Testis (tissue), 2 donors: ENCODE measurements at regions not wholly inside any gene's neighbourhood (a gene's known extent, or its start where the extent isn't known, plus 50 kb on each side); places are given as distances from the start of the nearest gene placed in this dataset.

Experiments
- DNase-seq: peaks from one replicate; pipeline ENCODE4 v3.0.0-alpha.2; 2019
- H3K27ac ChIP-seq, 2 donors: fragments of 200-600 bp; sonication (generic); one replicate each; pipeline ENCODE4 v1.5.1; 2019
- H3K27me3 ChIP-seq: fragments of 200-600 bp; sonication (generic); one replicate; pipeline ENCODE4 v1.5.1; 2019
- H3K36me3 ChIP-seq: fragments of 200-600 bp; sonication (generic); one replicate; pipeline ENCODE4 v1.5.1; 2017; ENCODE audit warnings: low read depth; ENCODE audit errors: missing control alignments
- H3K4me1 ChIP-seq: fragments of 200-600 bp; sonication (generic); one replicate; pipeline ENCODE4 v1.5.1; 2019
- H3K4me3 ChIP-seq, 2 donors: fragments of 200-600 bp; sonication (generic); one replicate each; pipeline ENCODE4 v1.5.1; 2017 to 2019
- H3K9me3 ChIP-seq: fragments of 200-600 bp; sonication (generic); one replicate; pipeline ENCODE4 v1.5.1; 2017
- POLR2A ChIP-seq: fragments of 450-650 bp; IDR thresholded peaks from one replicate; pipeline ENCODE4 v1.6.1; 2017; ENCODE audit warnings: antibody characterized with exemption, mild to moderate bottlenecking, moderate library complexity
- WGBS, 2 donors: methylation state at CpG; one replicate each; pipeline ENCODE4 v1.1.5; 2018; 5-methylcytosine and 5-hydroxymethylcytosine counted together
- intact Hi-C: fragments of 100-400 bp; cut with DNase I; formaldehyde crosslinking; loops from one replicate; pipeline ENCODE4 v1.15.1; 2023; ENCODE audit warnings: low total_unique reads
- TF ChIP-seq, protein P1 (sequence below), 3 experiments: fragments of 450-650 bp in 2 of 3; fragments of 200-600 bp in 1 of 3; sonication (generic) in 1 of 3; IDR thresholded peaks; one replicate each; pipeline ENCODE4 v1.5.1; 2016 to 2019; ENCODE audit warnings: antibody characterized with exemption in 3 of 3, mild to moderate bottlenecking in 2 of 3, moderate library complexity in 1 of 3

DNA sequence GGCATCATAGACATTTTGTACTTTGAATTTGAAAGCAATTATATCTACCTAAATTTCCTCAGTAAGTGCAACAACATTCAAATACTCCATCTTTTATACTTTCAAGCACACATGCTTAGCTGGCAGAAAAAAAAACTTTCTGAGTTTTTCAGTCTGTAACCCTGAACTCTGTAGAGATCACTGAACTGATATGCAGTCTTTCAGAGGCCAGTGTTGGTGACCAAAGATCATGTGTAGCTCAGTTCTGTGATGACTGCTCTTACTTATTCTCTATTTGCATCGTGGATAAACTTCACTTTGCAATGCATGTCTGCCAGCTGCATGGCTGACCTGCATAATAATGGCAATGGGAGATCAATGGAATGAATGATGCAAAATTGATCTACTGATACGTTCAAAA is 431.3 kb downstream of the FRK start:
- Histone ChIP-seq H3K36me3 (no peaks in the 10 kb centered on the region), H3K9me3 (no peaks in the 10 kb centered on the region), H3K4me1 (no peaks in the 10 kb centered on the region), H3K27me3 (no peaks in the 10 kb centered on the region), H3K4me3 (no peak overlapping the region), H3K27ac (no peak overlapping the region)
- TF ChIP-seq, protein P1, sequence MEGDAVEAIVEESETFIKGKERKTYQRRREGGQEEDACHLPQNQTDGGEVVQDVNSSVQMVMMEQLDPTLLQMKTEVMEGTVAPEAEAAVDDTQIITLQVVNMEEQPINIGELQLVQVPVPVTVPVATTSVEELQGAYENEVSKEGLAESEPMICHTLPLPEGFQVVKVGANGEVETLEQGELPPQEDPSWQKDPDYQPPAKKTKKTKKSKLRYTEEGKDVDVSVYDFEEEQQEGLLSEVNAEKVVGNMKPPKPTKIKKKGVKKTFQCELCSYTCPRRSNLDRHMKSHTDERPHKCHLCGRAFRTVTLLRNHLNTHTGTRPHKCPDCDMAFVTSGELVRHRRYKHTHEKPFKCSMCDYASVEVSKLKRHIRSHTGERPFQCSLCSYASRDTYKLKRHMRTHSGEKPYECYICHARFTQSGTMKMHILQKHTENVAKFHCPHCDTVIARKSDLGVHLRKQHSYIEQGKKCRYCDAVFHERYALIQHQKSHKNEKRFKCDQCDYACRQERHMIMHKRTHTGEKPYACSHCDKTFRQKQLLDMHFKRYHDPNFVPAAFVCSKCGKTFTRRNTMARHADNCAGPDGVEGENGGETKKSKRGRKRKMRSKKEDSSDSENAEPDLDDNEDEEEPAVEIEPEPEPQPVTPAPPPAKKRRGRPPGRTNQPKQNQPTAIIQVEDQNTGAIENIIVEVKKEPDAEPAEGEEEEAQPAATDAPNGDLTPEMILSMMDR (IDR thresholded peaks at IDR 0.05): no peak
- no peak for TF ChIP-seq POLR2A
- WGBS, 2 donors: 82 to 87% methylated on average over 2 of the region's 2 CpGs
- intact Hi-C loops: no loop called here
- no peak for DNase-seq

DNA sequence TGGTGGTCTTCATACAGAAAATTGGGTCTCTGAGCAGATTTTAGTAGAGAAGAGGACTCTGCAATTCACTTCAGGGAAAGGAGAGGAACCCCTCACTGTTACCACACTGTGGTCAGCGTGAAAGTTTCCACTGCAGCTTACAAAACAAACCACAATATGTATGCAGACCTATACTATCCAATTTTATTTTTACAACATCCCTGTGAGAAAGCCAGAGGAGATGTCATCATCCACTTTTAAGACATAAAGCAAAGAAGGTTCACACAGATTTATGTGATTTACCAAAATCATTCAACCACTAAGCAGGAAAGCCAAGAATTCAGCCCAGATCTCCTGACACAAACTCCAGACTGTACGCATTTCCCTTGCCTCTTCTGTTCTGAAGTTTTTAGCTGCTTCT is 442.4 kb downstream of the FRK start:
- no peak for DNase-seq
- WGBS, 2 donors: 90 to 94% methylated on average over 2 of the region's 2 CpGs

DNA sequence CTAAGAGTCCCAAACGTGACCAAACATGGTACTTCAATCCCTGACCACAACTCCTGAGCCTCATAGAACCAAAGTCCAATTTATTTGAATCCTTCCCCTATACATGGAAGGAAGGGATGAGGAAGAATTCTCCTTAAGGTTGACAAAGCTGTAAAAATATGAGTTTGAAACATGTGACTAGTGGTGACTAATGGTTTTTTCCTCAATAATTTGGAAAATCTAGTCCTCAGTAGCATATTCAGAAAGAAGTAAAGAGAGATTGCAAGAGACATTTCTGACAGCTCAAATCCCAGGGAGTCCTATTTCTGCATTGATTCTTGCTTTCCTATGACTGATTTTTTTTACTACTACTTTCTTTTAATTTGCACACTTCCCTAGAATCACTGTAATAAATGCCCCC is 443.7 kb downstream of the FRK start:
- no peak overlapping the region for H3K27ac ChIP-seq
- intact Hi-C loops: no loop called here
- no peaks in the 10 kb centered on the region for H3K36me3 ChIP-seq
- H3K27me3 ChIP-seq: no peaks in the 10 kb centered on the region
- no peaks in the 10 kb centered on the region for H3K4me1 ChIP-seq
- 84 to 93% methylated on average over 1 of the region's 1 CpG for WGBS, 2 donors
- no peak for DNase-seq
- H3K4me3 ChIP-seq: no peak overlapping the region
- H3K9me3 ChIP-seq: no peaks in the 10 kb centered on the region
- TF ChIP-seq, protein P1 (IDR thresholded peaks at IDR 0.05): no peak
- no peak for TF ChIP-seq POLR2A

More for the DNA sequence above, 442.4 kb downstream of the FRK start:
- no peak overlapping the region for H3K27ac ChIP-seq
- H3K4me3 ChIP-seq: no peak overlapping the region
- intact Hi-C loops: no loop called here
- H3K27me3 ChIP-seq: no peaks in the 10 kb centered on the region
- no peaks in the 10 kb centered on the region for H3K4me1 ChIP-seq
- no peaks in the 10 kb centered on the region for H3K9me3 ChIP-seq
- no peaks in the 10 kb centered on the region for H3K36me3 ChIP-seq
- TF ChIP-seq, protein P1 (IDR thresholded peaks at IDR 0.05): no peak
- TF ChIP-seq POLR2A: no peak

DNA sequence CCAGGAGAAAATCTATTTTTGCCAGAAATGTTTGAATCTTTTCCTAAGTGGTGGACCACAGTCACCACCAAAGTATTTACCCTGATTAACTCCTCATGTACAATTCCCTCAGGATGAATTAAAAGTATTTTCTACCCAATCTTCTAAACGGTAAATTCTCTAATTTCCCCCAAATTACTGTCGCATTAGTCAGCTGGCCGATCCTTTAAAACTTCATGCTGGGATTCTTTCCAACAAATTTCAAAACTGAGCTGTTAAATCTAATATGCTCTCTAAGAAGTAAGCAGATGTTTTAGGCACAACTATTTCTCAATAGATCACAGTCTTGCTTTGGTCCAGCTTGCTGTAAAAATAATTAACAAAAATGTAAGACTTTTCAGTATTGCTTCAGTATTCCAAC is 447.2 kb downstream of the FRK start:
- no peaks in the 10 kb centered on the region for H3K36me3 ChIP-seq
- WGBS, 2 donors: 48 to 53% methylated on average over 3 of the region's 3 CpGs
- DNase-seq: no peak
- no peaks in the 10 kb centered on the region for H3K9me3 ChIP-seq
- H3K27ac ChIP-seq: no peak overlapping the region
- TF ChIP-seq POLR2A: no peak
- TF ChIP-seq, protein P1 (IDR thresholded peaks at IDR 0.05): no peak
- H3K4me3 ChIP-seq: no peak overlapping the region
- intact Hi-C loops: no loop called here
- no peaks in the 10 kb centered on the region for H3K4me1 ChIP-seq
- H3K27me3 ChIP-seq: no peaks in the 10 kb centered on the region

DNA sequence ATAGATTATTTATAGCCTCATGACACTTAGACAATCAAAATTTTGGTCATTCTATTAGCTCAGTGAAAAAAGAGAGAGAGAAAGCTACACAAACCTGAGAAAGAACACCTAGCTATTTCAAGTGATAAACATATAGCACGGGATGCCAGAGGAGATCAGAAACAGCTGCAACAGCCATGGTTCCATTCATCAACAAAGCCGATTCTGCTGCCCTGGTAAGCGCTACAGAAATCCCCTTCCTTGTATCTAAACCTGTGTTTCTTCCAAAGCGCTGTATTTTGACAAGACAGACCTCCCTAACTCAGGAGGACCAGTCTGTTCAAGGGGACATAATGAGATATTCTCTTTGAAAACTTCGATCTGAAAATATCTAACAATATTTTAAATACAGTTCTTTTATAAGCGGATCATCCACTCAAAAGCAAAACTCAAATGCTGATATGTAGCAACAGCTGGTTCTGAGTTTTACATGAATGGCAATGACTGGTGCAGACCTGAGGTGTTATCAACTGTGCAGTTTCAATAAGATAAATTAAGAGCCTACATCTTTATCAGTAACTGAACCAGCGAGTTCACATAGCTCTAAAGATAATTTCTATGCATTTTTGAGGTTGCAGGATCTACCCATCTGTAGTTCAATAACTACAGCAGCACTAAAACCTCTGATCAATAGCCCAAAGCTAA is 447.8 kb downstream of the FRK start:
- Histone ChIP-seq H3K4me3 (no peak overlapping the region), H3K9me3 (no peaks in the 10 kb centered on the region), H3K27me3 (no peaks in the 10 kb centered on the region), H3K27ac (no peak overlapping the region), H3K36me3 (no peaks in the 10 kb centered on the region), H3K4me1 (no peaks in the 10 kb centered on the region)
- intact Hi-C loops: no loop called here
- no peak for DNase-seq
- no peak for TF ChIP-seq POLR2A
- TF ChIP-seq, protein P1 (IDR thresholded peaks at IDR 0.05): no peak
- WGBS, 2 donors: 72 to 79% methylated on average over 7 of the region's 7 CpGs
